Mucosa of descending colon (tissue), 3 donors: ENCODE measurements at regions not wholly inside any gene's neighbourhood (a gene's known extent, or its start where the extent isn't known, plus 50 kb on each side); places are given as distances from the start of the nearest gene placed in this dataset.

Experiments used
- ATAC-seq: fragments of 200-7000 bp; cut with Tn5 transposase; one replicate; pipeline ENCODE4 v1.9.1; 2020; ENCODE audit warnings: mild to moderate bottlenecking, moderate library complexity
- DNase-seq, 3 donors: peaks; one replicate each; pipeline ENCODE4 v3.0.0-alpha.2; 2020
- H3K36me3 ChIP-seq: fragments of 200-600 bp; one replicate; pipeline ENCODE4 v1.8.0; 2021; ENCODE audit warnings: low read depth, mild to moderate bottlenecking
- H3K4me1 ChIP-seq: fragments of 200-600 bp; one replicate; pipeline ENCODE4 v1.8.0; 2021; ENCODE audit warnings: low read depth, mild to moderate bottlenecking
- H3K4me3 ChIP-seq: fragments of 200-600 bp; one replicate; pipeline ENCODE4 v1.8.0; 2021; ENCODE audit warnings: mild to moderate bottlenecking
- H3K9me3 ChIP-seq: fragments of 200-600 bp; one replicate; pipeline ENCODE4 v1.8.0; 2021; ENCODE audit warnings: mild to moderate bottlenecking
- CTCF ChIP-seq: fragments of 200-600 bp; IDR thresholded peaks from one replicate; pipeline ENCODE4 v1.8.0; 2022; ENCODE audit warnings: antibody characterized with exemption, mild to moderate bottlenecking
- intact Hi-C, 2 donors: fragments of 100-400 bp; cut with DNase I in 1 of 2; cut with micrococcal nuclease in 1 of 2; formaldehyde crosslinking; loops; one replicate each; pipeline versions ENCODE4 v1.11.0 to v1.11.1; 2022; cut with DNase I, micrococcal nuclease
- donor health status: DM: no; HTN: no; CAD: no; lungs with moderate emphysema.
- donor health status: DM: no; HTN: no; CAD: no.
- donor health status: DM: no; HTN: yes; CAD: no.

- Histone ChIP-seq H3K4me1 (no peaks in the 10 kb centered on the region), H3K36me3 (no peaks in the 10 kb centered on the region), H3K4me3 (no peak overlapping the region), H3K9me3 (no peaks in the 10 kb centered on the region)
- intact Hi-C loops = no loop called here
- ATAC-seq (no peak), DNase-seq (no peak)
- no peak for TF ChIP-seq CTCF
Measured at GRCh38 chr17:79429864-79430494, 180.9 kb downstream of the RBFOX3 start.

GRCh38 chr17:79428988-79429387 is 181.9 kb downstream of the RBFOX3 start:
- ATAC-seq (no peak), DNase-seq (no peak)
- TF ChIP-seq CTCF = no peak
- H3K4me3 ChIP-seq = no peak overlapping the region
- intact Hi-C loops = no loop called here
- no peaks in the 10 kb centered on the region for H3K36me3 ChIP-seq
- no peaks in the 10 kb centered on the region for H3K9me3 ChIP-seq
- H3K4me1 ChIP-seq = no peaks in the 10 kb centered on the region

GRCh38 chr17:79427621-79428539 is 183.0 kb downstream of the RBFOX3 start:
- Histone ChIP-seq H3K9me3 (no peaks in the 10 kb centered on the region), H3K4me1 (no peaks in the 10 kb centered on the region), H3K4me3 (no peak overlapping the region), H3K36me3 (no peaks in the 10 kb centered on the region)
- no peak for ATAC-seq
- TF ChIP-seq CTCF = no peak
- DNase-seq = no peak
- intact Hi-C loops = no loop called here

GRCh38 chr17:79425686-79426085 is 185.2 kb downstream of the RBFOX3 start:
- H3K36me3 ChIP-seq = no peaks in the 10 kb centered on the region
- DNase-seq (no peak), ATAC-seq (no peak)
- intact Hi-C loops = no loop called here
- H3K9me3 ChIP-seq = no peaks in the 10 kb centered on the region
- TF ChIP-seq CTCF = no peak
- H3K4me1 ChIP-seq = no peaks in the 10 kb centered on the region
- H3K4me3 ChIP-seq = no peak overlapping the region

- intact Hi-C loops = no loop called here
- DNase-seq (no peak), ATAC-seq (no peak)
- H3K4me1 ChIP-seq = no peaks in the 10 kb centered on the region
- no peak overlapping the region for H3K4me3 ChIP-seq
- no peaks in the 10 kb centered on the region for H3K9me3 ChIP-seq
- no peaks in the 10 kb centered on the region for H3K36me3 ChIP-seq
- no peak for TF ChIP-seq CTCF
Measured at GRCh38 chr17:79424471-79425185, 186.2 kb downstream of the RBFOX3 start.
